Esophagus squamous epithelium (tissue), 5 donors: ENCODE measurements at regions not wholly inside any gene's neighbourhood (a gene's known extent, or its start where the extent isn't known, plus 50 kb on each side); places are given as distances from the start of the nearest gene placed in this dataset.

Source experiments
- DNase-seq: peaks from one replicate; lab custom pipeline; 2025; lab: John Stamatoyannopoulos, UW
- H3K27ac ChIP-seq, 4 donors: fragments of 200-600 bp; sonication (generic); one replicate each; pipeline ENCODE4 v1.5.1; 2016 to 2019; ENCODE audit warnings: mild to moderate bottlenecking in 1 of 4
- H3K27me3 ChIP-seq, 4 donors: fragments of 200-600 bp; sonication (generic); 1 replicate in 3 of 4; 2 replicates in 1 of 4; pipeline versions ENCODE4 v1.5.1 to v1.6.0; 2017 to 2021; ENCODE audit warnings: antibody characterized with exemption in 1 of 4
- H3K36me3 ChIP-seq, 3 donors: fragments of 200-600 bp; sonication (generic); one replicate each; pipeline ENCODE4 v1.5.1; 2016 to 2019
- H3K4me1 ChIP-seq, 3 donors: fragments of 200-600 bp; sonication (generic); one replicate each; pipeline ENCODE4 v1.5.1; 2017 to 2019
- H3K4me3 ChIP-seq, 4 donors: fragments of 200-600 bp; sonication (generic); 1 replicate in 3 of 4; 2 replicates in 1 of 4; pipeline ENCODE4 v1.5.1; 2016 to 2019; ENCODE audit warnings: mild to moderate bottlenecking in 2 of 4, moderate library complexity in 1 of 4
- H3K9me3 ChIP-seq, 3 donors: fragments of 200-600 bp; sonication (generic); one replicate each; pipeline ENCODE4 v1.5.1; 2016 to 2019
- POLR2A ChIP-seq, 4 donors: fragments of 450-650 bp; IDR thresholded peaks; one replicate each; pipeline ENCODE4 v1.6.1; 2017; ENCODE audit warnings: antibody characterized with exemption in 4 of 4, mild to moderate bottlenecking in 4 of 4, moderate library complexity in 3 of 4
- WGBS, 2 donors: methylation state at CpG; one replicate each; pipeline ENCODE4 v1.1.5; 2018; 5-methylcytosine and 5-hydroxymethylcytosine counted together
- intact Hi-C: fragments of 100-400 bp; cut with DNase I; formaldehyde crosslinking; loops from one replicate; pipeline ENCODE4 v1.15.0; 2022
- TF ChIP-seq, protein P1 (sequence below), 6 experiments: fragments of 450-650 bp in 4 of 6; fragments of 200-600 bp in 2 of 6; sonication (generic) in 2 of 6; IDR thresholded peaks; one replicate each; pipeline ENCODE4 v1.5.1; 2016 to 2019; ENCODE audit warnings: antibody characterized with exemption in 6 of 6, mild to moderate bottlenecking in 4 of 6, moderate library complexity in 4 of 6
- donor health status: DM: yes; HTN: yes; CAD: no.

DNA sequence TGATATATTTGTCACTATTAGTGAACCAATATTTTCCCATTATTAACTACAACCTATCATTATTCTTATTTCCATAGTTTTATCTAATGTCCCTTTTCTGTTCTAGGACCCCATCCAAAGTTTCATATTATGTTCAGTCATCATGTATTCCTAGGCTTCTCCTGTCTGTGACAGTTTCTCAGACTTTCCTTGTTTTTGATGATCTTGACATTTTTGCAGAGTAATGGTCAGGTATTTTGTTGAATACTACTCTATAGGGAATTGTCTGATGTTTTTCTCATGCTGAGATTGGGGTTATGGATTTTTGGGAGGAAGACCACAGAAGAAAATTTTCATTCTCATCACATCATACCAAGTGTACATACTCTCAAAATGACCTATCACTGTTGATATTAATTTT lies 684.6 kb downstream of the PLCL1 start:
- Histone ChIP-seq H3K4me1 (no peaks in the 10 kb centered on the region), H3K27ac (no peak overlapping the region), H3K36me3 (no peaks in the 10 kb centered on the region), H3K9me3 (no peaks in the 10 kb centered on the region), H3K4me3 (no peak overlapping the region), H3K27me3 (no peaks in the 10 kb centered on the region)
- intact Hi-C loops, result no loop called here
- DNase-seq, result no peak
- TF ChIP-seq, protein P1, sequence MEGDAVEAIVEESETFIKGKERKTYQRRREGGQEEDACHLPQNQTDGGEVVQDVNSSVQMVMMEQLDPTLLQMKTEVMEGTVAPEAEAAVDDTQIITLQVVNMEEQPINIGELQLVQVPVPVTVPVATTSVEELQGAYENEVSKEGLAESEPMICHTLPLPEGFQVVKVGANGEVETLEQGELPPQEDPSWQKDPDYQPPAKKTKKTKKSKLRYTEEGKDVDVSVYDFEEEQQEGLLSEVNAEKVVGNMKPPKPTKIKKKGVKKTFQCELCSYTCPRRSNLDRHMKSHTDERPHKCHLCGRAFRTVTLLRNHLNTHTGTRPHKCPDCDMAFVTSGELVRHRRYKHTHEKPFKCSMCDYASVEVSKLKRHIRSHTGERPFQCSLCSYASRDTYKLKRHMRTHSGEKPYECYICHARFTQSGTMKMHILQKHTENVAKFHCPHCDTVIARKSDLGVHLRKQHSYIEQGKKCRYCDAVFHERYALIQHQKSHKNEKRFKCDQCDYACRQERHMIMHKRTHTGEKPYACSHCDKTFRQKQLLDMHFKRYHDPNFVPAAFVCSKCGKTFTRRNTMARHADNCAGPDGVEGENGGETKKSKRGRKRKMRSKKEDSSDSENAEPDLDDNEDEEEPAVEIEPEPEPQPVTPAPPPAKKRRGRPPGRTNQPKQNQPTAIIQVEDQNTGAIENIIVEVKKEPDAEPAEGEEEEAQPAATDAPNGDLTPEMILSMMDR (IDR thresholded peaks at IDR 0.05), result no peak
- TF ChIP-seq POLR2A (IDR thresholded peaks at IDR 0.05), result no peak

DNA sequence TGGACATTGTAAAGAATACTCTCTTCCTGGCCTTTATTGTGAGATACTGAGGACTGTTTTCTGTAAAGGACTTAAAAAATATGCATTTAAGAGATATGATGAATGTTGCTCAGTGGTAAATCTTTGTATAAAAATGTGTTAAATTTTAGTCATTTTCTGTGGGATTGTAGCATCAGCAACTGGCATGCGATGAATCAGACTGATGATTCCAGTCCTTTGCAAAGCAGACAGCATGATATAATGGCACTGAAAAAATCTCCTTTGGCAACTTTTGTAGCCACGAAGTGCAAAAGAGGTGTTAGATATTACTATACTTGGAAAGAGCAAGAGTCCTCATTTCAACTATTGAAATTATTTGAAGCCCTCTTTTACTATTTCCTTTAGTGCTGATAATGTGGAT lies 678.7 kb downstream of the PLCL1 start:
- Histone ChIP-seq H3K36me3 (no peaks in the 10 kb centered on the region), H3K4me1 (no peaks in the 10 kb centered on the region), H3K27ac (no peak overlapping the region), H3K9me3 (no peaks in the 10 kb centered on the region), H3K27me3 (no peaks in the 10 kb centered on the region), H3K4me3 (no peak overlapping the region)
- TF ChIP-seq POLR2A (IDR thresholded peaks at IDR 0.05), result no peak
- TF ChIP-seq, protein P1 (IDR thresholded peaks at IDR 0.05), result no peak
- intact Hi-C loops, result loop anchor here (5.0 kb wide), 1 partner anchor 39 kb away; no protein-coding TSS in a partner anchor
- WGBS, 2 donors, result 65 to 68% methylated on average over 2 of the region's 2 CpGs
- no peak for DNase-seq

DNA sequence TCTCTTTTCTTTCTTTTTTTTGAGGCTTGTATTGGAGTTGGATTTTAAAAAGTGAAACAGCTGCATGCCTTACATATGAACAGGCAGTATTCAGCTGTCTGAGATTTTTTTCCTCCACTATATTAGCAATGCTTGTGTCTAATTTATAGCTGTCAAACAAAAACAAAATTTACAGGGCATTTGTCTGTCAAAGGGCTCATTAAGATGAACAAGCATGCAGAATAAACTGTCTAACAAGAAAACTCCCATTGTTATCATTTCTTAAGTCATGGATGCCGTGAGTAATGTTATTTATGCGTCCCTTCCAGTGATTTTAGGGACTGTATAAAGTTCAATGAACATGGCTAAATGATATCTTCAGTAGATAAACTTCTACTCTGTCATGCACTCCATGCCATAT lies 674.7 kb downstream of the PLCL1 start:
- intact Hi-C loops, result no loop called here
- Histone ChIP-seq H3K4me1 (no peaks in the 10 kb centered on the region), H3K27ac (no peak overlapping the region), H3K36me3 (no peaks in the 10 kb centered on the region), H3K27me3 (no peaks in the 10 kb centered on the region), H3K4me3 (no peak overlapping the region), H3K9me3 (no peaks in the 10 kb centered on the region)
- DNase-seq, result no peak
- WGBS, 2 donors, result 32 to 48% methylated on average over 2 of the region's 2 CpGs
- TF ChIP-seq POLR2A (IDR thresholded peaks at IDR 0.05), result no peak
- TF ChIP-seq, protein P1 (IDR thresholded peaks at IDR 0.05), result no peak

DNA sequence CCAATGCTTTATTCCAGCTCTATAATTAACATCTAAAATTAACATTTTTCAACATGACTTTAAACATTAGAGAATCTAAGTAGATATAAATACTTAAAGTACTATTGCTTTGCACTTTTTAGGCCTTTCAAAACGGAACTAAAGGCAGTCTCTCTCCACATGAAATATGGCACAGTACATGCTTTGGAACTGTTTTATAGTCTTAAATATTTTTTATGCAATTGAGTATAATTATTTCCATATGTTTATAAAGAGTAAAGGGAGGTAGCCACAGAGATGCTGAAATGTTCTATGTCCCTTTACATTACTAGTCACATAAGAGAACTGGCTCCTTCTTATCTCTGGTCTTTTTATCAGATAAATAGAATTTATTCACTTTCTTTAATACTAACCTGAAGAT lies 674.0 kb downstream of the PLCL1 start:
- H3K27me3 ChIP-seq, result no peaks in the 10 kb centered on the region
- DNase-seq, result no peak
- H3K36me3 ChIP-seq, result no peaks in the 10 kb centered on the region
- H3K27ac ChIP-seq, result no peak overlapping the region
- no peak overlapping the region for H3K4me3 ChIP-seq
- intact Hi-C loops, result no loop called here
- H3K4me1 ChIP-seq, result no peaks in the 10 kb centered on the region
- WGBS, 2 donors, result 68 to 70% methylated on average over 1 of the region's 1 CpG
- TF ChIP-seq, protein P1 (IDR thresholded peaks at IDR 0.05), result no peak
- no peak for TF ChIP-seq POLR2A (IDR thresholded peaks at IDR 0.05)
- H3K9me3 ChIP-seq, result no peaks in the 10 kb centered on the region

DNA sequence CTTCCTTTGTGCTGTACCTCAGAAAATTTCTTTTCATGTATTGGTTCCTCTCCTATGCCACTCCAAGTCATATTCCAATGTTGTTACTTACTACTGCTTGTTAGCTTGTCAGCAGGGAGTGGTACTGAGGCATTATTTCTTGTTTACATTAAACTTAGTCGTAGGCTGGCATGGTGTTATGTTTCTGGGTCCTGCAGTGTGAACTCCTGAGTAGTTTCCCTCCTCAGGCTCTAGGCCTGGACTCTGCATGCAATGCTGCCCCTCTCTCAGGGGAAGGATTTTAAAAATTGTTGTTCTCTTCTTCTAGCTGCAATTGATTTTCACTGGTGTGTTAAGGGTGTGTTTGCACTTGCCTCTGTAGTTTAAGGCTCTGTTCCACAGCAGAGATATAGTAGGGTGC lies 671.6 kb downstream of the PLCL1 start:
- Histone ChIP-seq H3K36me3 (no peaks in the 10 kb centered on the region), H3K27ac (no peak overlapping the region), H3K9me3 (no peaks in the 10 kb centered on the region), H3K27me3 (no peaks in the 10 kb centered on the region), H3K4me3 (no peak overlapping the region), H3K4me1 (no peaks in the 10 kb centered on the region)
- 0 to 14% methylated on average over 1 of the region's 1 CpG for WGBS, 2 donors
- TF ChIP-seq, protein P1 (IDR thresholded peaks at IDR 0.05), result no peak
- TF ChIP-seq POLR2A (IDR thresholded peaks at IDR 0.05), result no peak
- DNase-seq, result no peak
- intact Hi-C loops, result no loop called here
